OCI-LY1 (cell line): ENCODE measurements at regions not wholly inside any gene's neighbourhood (a gene's known extent, or its start where the extent isn't known, plus 50 kb on each side); places are given as distances from the start of the nearest gene placed in this dataset.

Experiments
- CTCF ChIP-seq: fragments of 200-600 bp; sonication (generic), shearing (Covaris generic); IDR thresholded peaks from 2 replicates; pipeline ENCODE4 v1.5.1; 2017; ENCODE audit warnings: mild to moderate bottlenecking, antibody characterized with exemption, low read length, moderate library complexity, mixed read lengths
- EZH2 ChIP-seq: fragments of 200-600 bp; sonication (generic), shearing (Covaris generic); IDR thresholded peaks from 2 replicates; pipeline ENCODE4 v1.8.0; 2017; ENCODE audit warnings: borderline replicate concordance, mixed run types, mild to moderate bottlenecking, antibody characterized with exemption, low read length, moderate library complexity, mixed read lengths

- TF ChIP-seq CTCF (no peak), EZH2 (no peak)
These were observed 237.5 kb upstream of the ESRRG start for GRCh38 chr1:216960716-216961115.
